Tibial nerve (tissue), 4 donors: ENCODE measurements at regions not wholly inside any gene's neighbourhood (a gene's known extent, or its start where the extent isn't known, plus 50 kb on each side); places are given as distances from the start of the nearest gene placed in this dataset.
"Not testable (repeated sequence)": the region's sequence is repeated elsewhere in the genome, so short reads cannot be mapped to it uniquely, and the experiment has no call there.

Experiments
- DNase-seq, 2 donors: peaks; one replicate each; pipeline ENCODE4 v3.0.0-alpha.2; 2019; ENCODE audit warnings: low spot score in 2 of 2
- H3K27ac ChIP-seq, 4 donors: fragments of 200-600 bp; sonication (generic) in 3 of 4; one replicate each; pipeline ENCODE4 v1.5.1; 2017 to 2019; ENCODE audit warnings: mild to moderate bottlenecking in 1 of 4
- H3K27me3 ChIP-seq, 2 donors: fragments of 200-600 bp; sonication (generic) in 1 of 2; one replicate each; pipeline versions ENCODE4 v1.5.1 to v1.6.0; 2017 to 2019
- H3K36me3 ChIP-seq, 3 donors: fragments of 200-600 bp; sonication (generic); one replicate each; pipeline ENCODE4 v1.5.1; 2018 to 2019
- H3K4me1 ChIP-seq, 4 donors: fragments of 200-600 bp; sonication (generic) in 3 of 4; one replicate each; pipeline ENCODE4 v1.5.1; 2017 to 2019
- H3K4me3 ChIP-seq, 4 donors: fragments of 200-600 bp; sonication (generic) in 3 of 4; one replicate each; pipeline ENCODE4 v1.5.1; 2017 to 2019; ENCODE audit warnings: mild to moderate bottlenecking in 1 of 4, moderate library complexity in 1 of 4
- H3K9me3 ChIP-seq, 4 donors: fragments of 200-600 bp; sonication (generic) in 3 of 4; one replicate each; pipeline ENCODE4 v1.5.1; 2017 to 2019
- CTCF ChIP-seq, 5 experiments: fragments of 200-600 bp in 3 of 5; fragments of 450-650 bp in 2 of 5; sonication (generic) in 3 of 5; IDR thresholded peaks; one replicate each; pipeline ENCODE4 v1.5.1; 2016 to 2019; ENCODE audit warnings: antibody characterized with exemption in 5 of 5, mild to moderate bottlenecking in 3 of 5, moderate library complexity in 2 of 5
- EP300 ChIP-seq, 2 donors: sonication (generic); formaldehyde crosslinking; IDR thresholded peaks; one replicate each; pipeline ENCODE4 v1.6.1; 2017; ENCODE audit warnings: antibody characterized with exemption in 2 of 2, mild to moderate bottlenecking in 1 of 2
- POLR2A ChIP-seq, 2 donors: fragments of 450-650 bp; IDR thresholded peaks; one replicate each; pipeline ENCODE4 v1.6.1; 2017; ENCODE audit warnings: antibody characterized with exemption in 2 of 2, mild to moderate bottlenecking in 2 of 2, moderate library complexity in 2 of 2
- WGBS, 2 donors: methylation state at CpG; one replicate each; pipeline ENCODE4 v1.1.5; 2018; 5-methylcytosine and 5-hydroxymethylcytosine counted together

GRCh38 chr11:23455321-23455891 lies 595.1 kb upstream of the CCDC179 start:
- Histone ChIP-seq H3K36me3 (no peaks in the 10 kb centered on the region), H3K27me3 (no peaks in the 10 kb centered on the region), H3K27ac (no peak overlapping the region), H3K4me1 (no peaks in the 10 kb centered on the region), H3K4me3 (no peak overlapping the region), H3K9me3 (peaks cover 0 to 5% (median 0%) of the 10 kb centered on the region in 4 donors)
- TF ChIP-seq CTCF (IDR thresholded peaks at IDR 0.05), result no peak
- TF ChIP-seq POLR2A (IDR thresholded peaks at IDR 0.05), result no peak
- no peak for TF ChIP-seq EP300 (IDR thresholded peaks at IDR 0.05)
- DNase-seq, result no peak
- WGBS, 2 donors, result 17 to 30% methylated on average over 3 of the region's 3 CpGs

- TF ChIP-seq CTCF (IDR thresholded peaks at IDR 0.05) (no peak), EP300 (IDR thresholded peaks at IDR 0.05) (no peak), POLR2A (IDR thresholded peaks at IDR 0.05) (no peak)
These were observed 597.4 kb upstream of the CCDC179 start for GRCh38 chr11:23457641-23458040.

GRCh38 chr11:23471878-23472277 lies 611.6 kb upstream of the CCDC179 start:
- DNase-seq, result no peak
- Histone ChIP-seq H3K27me3 (no peaks in the 10 kb centered on the region), H3K36me3 (no peaks in the 10 kb centered on the region), H3K4me3 (no peak overlapping the region), H3K9me3 (no peaks in the 10 kb centered on the region), H3K4me1 (no peaks in the 10 kb centered on the region), H3K27ac (no peak overlapping the region)
- TF ChIP-seq EP300 (IDR thresholded peaks at IDR 0.05) (no peak), POLR2A (IDR thresholded peaks at IDR 0.05) (no peak), CTCF (IDR thresholded peaks at IDR 0.05) (no peak)
- 93 to 94% methylated on average over 2 of the region's 2 CpGs for WGBS, 2 donors

More at GRCh38 chr11:23457641-23458040, 597.4 kb upstream of the CCDC179 start:
- Histone ChIP-seq H3K4me3 (no peak overlapping the region), H3K36me3 (no peaks in the 10 kb centered on the region), H3K27me3 (no peaks in the 10 kb centered on the region), H3K27ac (no peak overlapping the region), H3K4me1 (no peaks in the 10 kb centered on the region), H3K9me3 (no peaks in the 10 kb centered on the region)
- WGBS, 2 donors, result 92 to 93% methylated on average over 2 of the region's 2 CpGs
- no peak for DNase-seq

- Histone ChIP-seq H3K9me3 (no peaks in the 10 kb centered on the region), H3K27me3 (no peaks in the 10 kb centered on the region), H3K27ac (no peak overlapping the region), H3K4me1 (no peaks in the 10 kb centered on the region), H3K4me3 (no peak overlapping the region), H3K36me3 (no peaks in the 10 kb centered on the region)
- no peak for DNase-seq
- TF ChIP-seq CTCF (IDR thresholded peaks at IDR 0.05), result no peak
- TF ChIP-seq POLR2A (IDR thresholded peaks at IDR 0.05), result no peak
- TF ChIP-seq EP300 (IDR thresholded peaks at IDR 0.05), result no peak
These were observed 613.5 kb upstream of the CCDC179 start for GRCh38 chr11:23473782-23474181.

- H3K36me3 ChIP-seq, result no peaks in the 10 kb centered on the region
- H3K9me3 ChIP-seq, result peaks cover 0 to 8% (median under 1%) of the 10 kb centered on the region in 4 donors
- no peaks in the 10 kb centered on the region for H3K4me1 ChIP-seq
- H3K4me3 ChIP-seq, result no peak overlapping the region
- no peak overlapping the region for H3K27ac ChIP-seq
- DNase-seq, result no peak
- TF ChIP-seq CTCF (IDR thresholded peaks at IDR 0.05), result no peak
- no peak for TF ChIP-seq EP300 (IDR thresholded peaks at IDR 0.05)
- TF ChIP-seq POLR2A (IDR thresholded peaks at IDR 0.05), result no peak
- H3K27me3 ChIP-seq, result no peaks in the 10 kb centered on the region
These were observed 620.5 kb upstream of the CCDC179 start for GRCh38 chr11:23480736-23481135.

- H3K36me3 ChIP-seq, DNase-seq, H3K27ac ChIP-seq, H3K4me1 ChIP-seq, H3K4me3 ChIP-seq, H3K27me3 ChIP-seq: not testable (repeated sequence)
- peaks cover 0 to 22% (median 2%) of the 10 kb centered on the region in 4 donors for H3K9me3 ChIP-seq
- 68 to 78% methylated on average over 2 to 3 of the region's 3 CpGs for WGBS, 2 donors
These were observed 623.9 kb upstream of the CCDC179 start for GRCh38 chr11:23484146-23484545.

- DNase-seq, result not testable (repeated sequence)
These were observed 624.3 kb upstream of the CCDC179 start for GRCh38 chr11:23484618-23485017.

More at GRCh38 chr11:23484618-23485017, 624.3 kb upstream of the CCDC179 start:
- H3K4me3 ChIP-seq, H3K27ac ChIP-seq, H3K27me3 ChIP-seq, H3K36me3 ChIP-seq, H3K4me1 ChIP-seq: not testable (repeated sequence)
- 71 to 86% methylated on average over 3 of the region's 3 CpGs for WGBS, 2 donors
- H3K9me3 ChIP-seq, result peaks cover 0 to 22% (median 2%) of the 10 kb centered on the region in 4 donors
